Adrenal gland (tissue), 5 donors: ENCODE measurements at regions not wholly inside any gene's neighbourhood (a gene's known extent, or its start where the extent isn't known, plus 50 kb on each side); places are given as distances from the start of the nearest gene placed in this dataset.

Source experiments
- CTCF ChIP-seq, 6 experiments: fragments of 450-650 bp in 4 of 6; fragments of 200-600 bp in 2 of 6; sonication (generic) in 1 of 6; IDR thresholded peaks; 1 replicate in 5 of 6; 2 replicates in 1 of 6; pipeline versions ENCODE4 v1.5.1 to v1.8.0; 2016 to 2021; ENCODE audit warnings: antibody characterized with exemption in 6 of 6, mild to moderate bottlenecking in 2 of 6, moderate library complexity in 1 of 6
- POLR2A ChIP-seq, 2 donors: fragments of 450-650 bp; IDR thresholded peaks; one replicate each; pipeline ENCODE4 v1.6.1; 2017; ENCODE audit warnings: antibody characterized with exemption in 2 of 2, mild to moderate bottlenecking in 2 of 2, moderate library complexity in 1 of 2
- donor health status: DM: no; HTN: no; CAD: no.

GRCh38 chr6:76574746-76575145 is 502.3 kb upstream of the IMPG1 start:
- no peak for TF ChIP-seq CTCF (IDR thresholded peaks at IDR 0.05)
- TF ChIP-seq POLR2A (IDR thresholded peaks at IDR 0.05), result no peak
